WTC11 (cell line): ENCODE measurements at regions not wholly inside any gene's neighbourhood (a gene's known extent, or its start where the extent isn't known, plus 50 kb on each side); places are given as distances from the start of the nearest gene placed in this dataset.

Experiments
- ATAC-seq: fragments of 200-7000 bp; cut with Tn5 transposase; 2 replicates; pipeline ENCODE4 v1.10.0; 2021; ENCODE audit warnings: mild to moderate bottlenecking, moderate library complexity
- CTCF ChIA-PET: fragments of 300-600 bp; sonication (Branson Sonifier 250); formaldehyde crosslinking; loops from one replicate; lab custom pipeline; 2021; ENCODE audit warnings: antibody characterized with exemption; lab: Charles Lee
- POLR2A ChIA-PET: fragments of 350-600 bp; sonication (Branson Sonifier 250); formaldehyde crosslinking; loops from one replicate; lab custom pipeline; 2021; ENCODE audit warnings: antibody characterized with exemption; lab: Charles Lee
- DNase-seq: peaks from one replicate; pipeline ENCODE4 v3.0.0; 2021; ENCODE audit warnings: low spot score
- H3K27ac Mint-ChIP-seq: 2 replicates; pipeline ENCODE4 v1.8.0; 2021; ENCODE audit warnings: mixed read lengths
- H3K27me3 Mint-ChIP-seq: 2 replicates; pipeline ENCODE4 v1.8.0; 2021; ENCODE audit warnings: low read depth, mild to moderate bottlenecking, moderate library complexity, mixed read lengths
- H3K36me3 Mint-ChIP-seq: 2 replicates; pipeline ENCODE4 v1.8.0; 2021; ENCODE audit warnings: mixed read lengths
- H3K4me1 Mint-ChIP-seq: 2 replicates; pipeline ENCODE4 v1.8.0; 2022; ENCODE audit warnings: mixed read lengths
- H3K4me3 Mint-ChIP-seq: 2 replicates; pipeline ENCODE4 v1.8.0; 2021; ENCODE audit warnings: mild to moderate bottlenecking, moderate library complexity, mixed read lengths
- H3K9me3 Mint-ChIP-seq: 2 replicates; pipeline ENCODE4 v1.8.0; 2021; ENCODE audit warnings: mixed read lengths
- ARID4B ChIP-seq: sonication (generic); formaldehyde crosslinking; IDR thresholded peaks from 2 replicates; pipeline ENCODE4 v1.8.0; 2023; ENCODE audit warnings: missing genetic modification reagents, mild to moderate bottlenecking, borderline replicate concordance
- ATF2 ChIP-seq: sonication (generic); formaldehyde crosslinking; IDR thresholded peaks from 2 replicates; pipeline ENCODE4 v1.8.1; 2022; ENCODE audit warnings: low read depth, missing genetic modification reagents, borderline replicate concordance
- CREM ChIP-seq: sonication (generic); formaldehyde crosslinking; IDR thresholded peaks from 2 replicates; pipeline ENCODE4 v1.8.1; 2022; ENCODE audit warnings: mild to moderate bottlenecking, missing genetic modification reagents, moderate library complexity
- EMX1 ChIP-seq: fragments of 250-450 bp; sonication (Bioruptor Pico); IDR thresholded peaks from 2 replicates; pipeline ENCODE4 v1.8.0; 2021; ENCODE audit warnings: mild to moderate bottlenecking
- FOXJ3 ChIP-seq: sonication (generic); formaldehyde crosslinking; IDR thresholded peaks from 2 replicates; pipeline ENCODE4 v1.9.0; 2021; ENCODE audit warnings: missing genetic modification reagents, mild to moderate bottlenecking, borderline replicate concordance
- FOXP4 ChIP-seq: sonication (generic); formaldehyde crosslinking; IDR thresholded peaks from 2 replicates; pipeline ENCODE4 v1.8.0; 2022; ENCODE audit warnings: mild to moderate bottlenecking, missing genetic modification reagents
- GABPB1 ChIP-seq: sonication (generic); formaldehyde crosslinking; IDR thresholded peaks from 2 replicates; pipeline ENCODE4 v1.8.1; 2023; ENCODE audit warnings: mild to moderate bottlenecking, missing genetic modification reagents
- GRHL2 ChIP-seq: fragments of 250-450 bp; sonication (Bioruptor Pico); IDR thresholded peaks from 2 replicates; pipeline ENCODE4 v1.8.0; 2022; ENCODE audit warnings: mild to moderate bottlenecking, moderate library complexity; ENCODE audit not compliant: insufficient replicate concordance, severe bottlenecking
- HMGA2 ChIP-seq: fragments of 250-450 bp; sonication (Bioruptor Pico); IDR thresholded peaks from 2 replicates; pipeline ENCODE4 v1.4.0; 2021; ENCODE audit warnings: mild to moderate bottlenecking, moderate library complexity
- JUN ChIP-seq: sonication (generic); formaldehyde crosslinking; IDR thresholded peaks from 2 replicates; pipeline ENCODE4 v1.8.0; 2023; ENCODE audit warnings: mild to moderate bottlenecking, missing genetic modification reagents
- MXD4 ChIP-seq: fragments of 250-450 bp; sonication (Bioruptor Pico); IDR thresholded peaks from 2 replicates; pipeline ENCODE4 v1.8.0; 2021; ENCODE audit warnings: mild to moderate bottlenecking, moderate library complexity, borderline replicate concordance
- NFYB ChIP-seq: sonication (generic); formaldehyde crosslinking; conservative IDR thresholded peaks from 2 replicates; pipeline ENCODE4 v1.8.0; 2022; ENCODE audit warnings: low read depth, missing genetic modification reagents
- NR1H2 ChIP-seq: sonication (generic); formaldehyde crosslinking; IDR thresholded peaks from 2 replicates; pipeline ENCODE4 v1.9.0; 2021; ENCODE audit warnings: mild to moderate bottlenecking, moderate library complexity, missing genetic modification reagents
- STAT6 ChIP-seq: sonication (generic); formaldehyde crosslinking; conservative IDR thresholded peaks from 2 replicates; pipeline ENCODE4 v1.8.1; 2023; ENCODE audit warnings: mild to moderate bottlenecking, low read depth, missing genetic modification reagents, moderate library complexity
- USF1 ChIP-seq: sonication (generic); formaldehyde crosslinking; IDR thresholded peaks from 2 replicates; pipeline ENCODE4 v1.8.0; 2022; ENCODE audit warnings: mild to moderate bottlenecking, missing genetic modification reagents
- ZNF121 ChIP-seq: sonication (generic); formaldehyde crosslinking; IDR thresholded peaks from 2 replicates; pipeline ENCODE4 v1.8.0; 2023; ENCODE audit warnings: missing genetic modification reagents
- ZNF317 ChIP-seq: sonication (generic); formaldehyde crosslinking; IDR thresholded peaks from 2 replicates; pipeline ENCODE4 v1.8.1; 2023; ENCODE audit warnings: low read depth, mild to moderate bottlenecking, moderate library complexity, missing genetic modification reagents, borderline replicate concordance
- ZNF512 ChIP-seq: sonication (generic); formaldehyde crosslinking; IDR thresholded peaks from 2 replicates; pipeline ENCODE4 v1.8.1; 2022; ENCODE audit warnings: missing genetic modification reagents, borderline replicate concordance
- ZSCAN18 ChIP-seq: fragments of 250-450 bp; sonication (Bioruptor Pico); IDR thresholded peaks from 2 replicates; pipeline ENCODE4 v2.1.2; 2022; ENCODE audit warnings: mild to moderate bottlenecking, moderate library complexity

GRCh38 chr1:143718524-143718923 lies 253.3 kb downstream of the FAM72C start:
- no peak for TF ChIP-seq HMGA2 (CRISPR knock-in tag)
- no peak for TF ChIP-seq ARID4B (CRISPR knock-in tag)
- no peak for TF ChIP-seq NFYB (CRISPR knock-in tag)
- POLR2A ChIA-PET, result no interaction called here
- CTCF ChIA-PET, result no interaction called here
- Mint-ChIP-seq H3K27ac (no peak overlapping the region), H3K36me3 (peaks cover 35% of the 10 kb centered on the region), H3K27me3 (peaks cover 23% of the 10 kb centered on the region), H3K9me3 (peaks cover 57% of the 10 kb centered on the region), H3K4me3 (no peak overlapping the region), H3K4me1 (no peaks in the 10 kb centered on the region)
- DNase-seq, result no peak
- no peak for ATAC-seq

GRCh38 chr1:143718021-143718420 lies 253.8 kb downstream of the FAM72C start:
- Mint-ChIP-seq H3K27me3 (peaks cover 23% of the 10 kb centered on the region), H3K9me3 (peaks cover 56% of the 10 kb centered on the region), H3K36me3 (peaks cover 31% of the 10 kb centered on the region), H3K27ac (no peak overlapping the region), H3K4me1 (no peaks in the 10 kb centered on the region), H3K4me3 (no peak overlapping the region)
- DNase-seq, result no peak
- no peak for ATAC-seq
- POLR2A ChIA-PET, result no interaction called here
- CTCF ChIA-PET, result no interaction called here
- no peak for TF ChIP-seq ATF2 (CRISPR knock-in tag)
- no peak for TF ChIP-seq STAT6 (CRISPR knock-in tag)
- TF ChIP-seq CREM (CRISPR knock-in tag), result no peak
- no peak for TF ChIP-seq FOXJ3 (CRISPR knock-in tag)
- no peak for TF ChIP-seq USF1 (CRISPR knock-in tag)
- no peak for TF ChIP-seq NFYB (CRISPR knock-in tag)
- no peak for TF ChIP-seq FOXP4 (CRISPR knock-in tag)
- TF ChIP-seq ZNF512 (CRISPR knock-in tag), result no peak
- TF ChIP-seq ZNF317 (CRISPR knock-in tag), result no peak
- no peak for TF ChIP-seq EMX1 (CRISPR knock-in tag)
- TF ChIP-seq GRHL2 (CRISPR knock-in tag), result no peak
- TF ChIP-seq JUN (CRISPR knock-in tag), result no peak
- no peak for TF ChIP-seq GABPB1 (CRISPR knock-in tag)
- TF ChIP-seq ZSCAN18 (CRISPR knock-in tag), result no peak
- no peak for TF ChIP-seq ZNF121 (CRISPR knock-in tag)
- no peak for TF ChIP-seq MXD4 (CRISPR knock-in tag)
- no peak for TF ChIP-seq NR1H2 (CRISPR knock-in tag)
